GM10248 (cell line): ENCODE measurements at regions not wholly inside any gene's neighbourhood (a gene's known extent, or its start where the extent isn't known, plus 50 kb on each side); places are given as distances from the start of the nearest gene placed in this dataset.

ENCODE experiments used
- CTCF ChIA-PET: fragments of 300-600 bp; sonication (Branson Sonifier 250); formaldehyde crosslinking; extraction: SDS; loops from one replicate; lab custom pipeline; 2021; ENCODE audit warnings: antibody characterized with exemption; lab: Yijun Ruan, JAX
- POLR2A ChIA-PET: fragments of 350-650 bp; sonication (Branson Sonifier 250); formaldehyde crosslinking; extraction: SDS; loops from one replicate; lab custom pipeline; 2020; ENCODE audit warnings: antibody characterized with exemption; lab: Yijun Ruan, JAX
- DNase-seq: peaks from one replicate; pipeline ENCODE4 v3.0.0; 2012; ENCODE audit errors: extremely low spot score
- TF ChIP-seq, protein P1 (sequence below): IDR thresholded peaks from 2 replicates; pipeline ENCODE4 v1.5.1; 2012; ENCODE audit warnings: mild to moderate bottlenecking, low read depth; ENCODE audit errors: extremely low read depth, missing control alignments, control extremely low read depth

- DNase-seq, result no peak
- ChIA-PET POLR2A (no interaction called here), CTCF (no interaction called here)
- TF ChIP-seq, protein P1, sequence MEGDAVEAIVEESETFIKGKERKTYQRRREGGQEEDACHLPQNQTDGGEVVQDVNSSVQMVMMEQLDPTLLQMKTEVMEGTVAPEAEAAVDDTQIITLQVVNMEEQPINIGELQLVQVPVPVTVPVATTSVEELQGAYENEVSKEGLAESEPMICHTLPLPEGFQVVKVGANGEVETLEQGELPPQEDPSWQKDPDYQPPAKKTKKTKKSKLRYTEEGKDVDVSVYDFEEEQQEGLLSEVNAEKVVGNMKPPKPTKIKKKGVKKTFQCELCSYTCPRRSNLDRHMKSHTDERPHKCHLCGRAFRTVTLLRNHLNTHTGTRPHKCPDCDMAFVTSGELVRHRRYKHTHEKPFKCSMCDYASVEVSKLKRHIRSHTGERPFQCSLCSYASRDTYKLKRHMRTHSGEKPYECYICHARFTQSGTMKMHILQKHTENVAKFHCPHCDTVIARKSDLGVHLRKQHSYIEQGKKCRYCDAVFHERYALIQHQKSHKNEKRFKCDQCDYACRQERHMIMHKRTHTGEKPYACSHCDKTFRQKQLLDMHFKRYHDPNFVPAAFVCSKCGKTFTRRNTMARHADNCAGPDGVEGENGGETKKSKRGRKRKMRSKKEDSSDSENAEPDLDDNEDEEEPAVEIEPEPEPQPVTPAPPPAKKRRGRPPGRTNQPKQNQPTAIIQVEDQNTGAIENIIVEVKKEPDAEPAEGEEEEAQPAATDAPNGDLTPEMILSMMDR, result no peak
Measured at GRCh38 chr2:116935097-116935814, 879.2 kb upstream of the DDX18 start.

DNA sequence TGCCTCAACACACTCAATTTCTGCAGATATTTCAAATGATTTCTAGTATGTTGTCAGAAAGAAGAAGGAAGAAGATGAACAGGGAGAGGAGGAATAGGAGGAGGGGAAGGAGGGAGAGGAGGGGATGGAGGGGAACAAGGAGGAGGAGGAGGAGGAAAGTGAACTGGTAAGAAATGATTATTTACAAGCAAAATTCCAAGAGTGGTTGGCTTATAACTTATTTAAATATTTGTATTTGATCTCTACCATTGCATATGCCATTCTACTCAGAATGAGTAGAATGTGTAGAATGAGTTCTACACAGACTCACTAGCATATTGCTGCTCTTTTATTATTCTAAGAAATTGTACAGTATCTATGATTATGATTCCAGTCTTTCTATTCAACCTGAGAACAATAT lies 866.2 kb upstream of the DDX18 start:
- DNase-seq, result no peak
- POLR2A ChIA-PET, result no interaction called here
- CTCF ChIA-PET, result no interaction called here
- TF ChIP-seq, protein P1, result no peak

DNA sequence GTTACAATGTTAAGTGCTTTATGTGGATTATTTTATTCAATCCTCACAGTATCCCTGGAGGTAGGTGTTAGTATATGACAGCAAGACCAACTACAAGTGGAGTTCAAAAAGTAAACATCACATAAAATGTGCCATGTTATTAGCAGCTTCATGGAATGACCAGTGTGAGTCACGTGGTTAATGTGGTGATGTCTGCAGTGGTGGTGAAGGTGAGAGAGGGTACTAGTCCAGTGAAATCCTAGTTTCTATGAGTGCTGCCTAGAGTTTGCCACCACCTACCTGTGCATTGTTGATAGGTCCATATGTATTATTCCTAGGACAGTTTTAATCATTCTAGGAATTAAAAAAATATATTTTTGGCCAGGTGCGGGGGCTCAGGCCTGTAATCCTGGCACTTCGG lies 865.2 kb upstream of the DDX18 start:
- ChIA-PET POLR2A (no interaction called here), CTCF (no interaction called here)
- DNase-seq, result no peak
- TF ChIP-seq, protein P1, result no peak

GRCh38 chr2:116952254-116952653 lies 862.2 kb upstream of the DDX18 start:
- POLR2A ChIA-PET, result no interaction called here
- TF ChIP-seq, protein P1, result no peak
- no peak for DNase-seq
- CTCF ChIA-PET, result interaction anchor here (1.0 to 1.4 kb wide), 2 partner anchors 9 to 10 kb away, joined by 3 read pairs; no protein-coding TSS in a partner anchor

- DNase-seq, result no peak
- ChIA-PET POLR2A (no interaction called here), CTCF (no interaction called here)
- TF ChIP-seq, protein P1, result no peak
Measured at GRCh38 chr2:116955646-116956045, 858.8 kb upstream of the DDX18 start.

- TF ChIP-seq, protein P1, result no peak
- ChIA-PET POLR2A (no interaction called here), CTCF (no interaction called here)
- no peak for DNase-seq
Measured at GRCh38 chr2:116975608-116976007, 838.9 kb upstream of the DDX18 start.
